HL-60 (cell line): ENCODE measurements at regions not wholly inside any gene's neighbourhood (a gene's known extent, or its start where the extent isn't known, plus 50 kb on each side); places are given as distances from the start of the nearest gene placed in this dataset.

ENCODE experiments used
- SPI1 ChIP-seq: IDR thresholded peaks from 2 replicates; pipeline ENCODE4 v1.6.1; 2012; ENCODE audit warnings: low read depth, mild to moderate bottlenecking, borderline replicate concordance
- TF ChIP-seq, protein P1 (sequence below): IDR thresholded peaks from one replicate; pipeline ENCODE4 v1.5.1; 2011; ENCODE audit warnings: low read length, control low read depth, inconsistent platforms; ENCODE audit not compliant: insufficient read depth

DNA sequence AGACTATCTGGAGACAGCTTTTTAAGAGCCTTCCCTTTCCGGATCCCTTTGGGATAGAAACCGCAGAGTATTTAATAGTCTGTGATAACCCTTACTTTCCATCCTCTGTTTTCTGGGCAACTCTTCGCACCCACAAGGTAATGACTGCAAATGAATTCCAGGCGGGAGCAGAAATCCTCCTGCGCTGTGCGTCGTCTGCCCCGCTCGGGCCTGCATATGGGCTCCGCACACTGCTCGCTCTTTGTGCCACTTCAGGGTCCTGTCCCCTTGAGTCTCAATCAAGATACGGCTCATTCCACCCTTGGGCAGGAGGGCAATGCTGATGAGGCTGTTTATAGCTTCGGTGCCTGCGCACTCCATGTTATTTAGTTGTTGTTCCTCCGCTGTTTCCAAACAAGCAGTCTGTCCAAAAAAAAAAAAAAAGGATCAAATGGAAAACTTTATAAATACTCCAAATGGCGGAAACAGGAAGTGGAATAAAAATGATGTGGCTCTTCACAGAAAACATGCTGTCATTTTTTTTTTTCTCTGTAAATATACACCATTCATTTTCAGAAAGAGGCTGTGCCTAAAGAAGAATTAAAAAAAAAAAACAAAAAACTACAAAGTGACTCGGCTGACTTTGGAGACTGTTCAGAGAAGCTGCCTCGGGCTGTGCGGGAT, 169.6 kb upstream of the GMDS start:
- TF ChIP-seq, protein P1, sequence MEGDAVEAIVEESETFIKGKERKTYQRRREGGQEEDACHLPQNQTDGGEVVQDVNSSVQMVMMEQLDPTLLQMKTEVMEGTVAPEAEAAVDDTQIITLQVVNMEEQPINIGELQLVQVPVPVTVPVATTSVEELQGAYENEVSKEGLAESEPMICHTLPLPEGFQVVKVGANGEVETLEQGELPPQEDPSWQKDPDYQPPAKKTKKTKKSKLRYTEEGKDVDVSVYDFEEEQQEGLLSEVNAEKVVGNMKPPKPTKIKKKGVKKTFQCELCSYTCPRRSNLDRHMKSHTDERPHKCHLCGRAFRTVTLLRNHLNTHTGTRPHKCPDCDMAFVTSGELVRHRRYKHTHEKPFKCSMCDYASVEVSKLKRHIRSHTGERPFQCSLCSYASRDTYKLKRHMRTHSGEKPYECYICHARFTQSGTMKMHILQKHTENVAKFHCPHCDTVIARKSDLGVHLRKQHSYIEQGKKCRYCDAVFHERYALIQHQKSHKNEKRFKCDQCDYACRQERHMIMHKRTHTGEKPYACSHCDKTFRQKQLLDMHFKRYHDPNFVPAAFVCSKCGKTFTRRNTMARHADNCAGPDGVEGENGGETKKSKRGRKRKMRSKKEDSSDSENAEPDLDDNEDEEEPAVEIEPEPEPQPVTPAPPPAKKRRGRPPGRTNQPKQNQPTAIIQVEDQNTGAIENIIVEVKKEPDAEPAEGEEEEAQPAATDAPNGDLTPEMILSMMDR, result no peak
- TF ChIP-seq SPI1, result 0 out of 2 replicates have a peak, but pooled peaks have one; percentile 12
